IMR-90 (cell line): ENCODE measurements at regions not wholly inside any gene's neighbourhood (a gene's known extent, or its start where the extent isn't known, plus 50 kb on each side); places are given as distances from the start of the nearest gene placed in this dataset.

ENCODE experiments used
- ATAC-seq: fragments of 200-7000 bp; cut with Tn5 transposase; 2 replicates; pipeline ENCODE4 v1.9.1; 2020; ENCODE audit warnings: low read depth, mild to moderate bottlenecking, moderate library complexity
- BruUV-seq: library from RNA; stranded (reverse); fragments of 400-500 nt; replicated peaks from 2 replicates; lab custom pipeline; 2021; lab: Mats Ljungman, UMichigan
- CTCF ChIA-PET: fragments of 300-600 bp; formaldehyde crosslinking; extraction: SDS; loops from one replicate; lab custom pipeline; 2021; ENCODE audit warnings: antibody characterized with exemption; lab: Yijun Ruan, JAX
- POLR2A ChIA-PET: fragments of 300-600 bp; sonication (Branson Sonifier 250); formaldehyde crosslinking; loops from one replicate; lab custom pipeline; 2022; ENCODE audit warnings: antibody characterized with exemption; ENCODE audit not compliant: unreplicated experiment; lab: Charles Lee
- DNase-seq: peaks from one replicate; pipeline ENCODE4 v3.0.0; 2013
- H2AFZ ChIP-seq: replicated peaks from 2 replicates; pipeline ENCODE3; 2013; ENCODE audit warnings: low read length, mild to moderate bottlenecking; ENCODE audit not compliant: poor library complexity
- H2AK5ac ChIP-seq: 2 replicates; pipeline ENCODE4 v1.6.1; 2013; ENCODE audit warnings: low read depth, low read length, inconsistent platforms
- H2AK9ac ChIP-seq: replicated peaks from 2 replicates; pipeline ENCODE3; 2013; ENCODE audit warnings: mild to moderate bottlenecking, low read depth, low read length, moderate library complexity; ENCODE audit not compliant: poor library complexity
- H2BK120ac ChIP-seq: 2 replicates; pipeline ENCODE4 v1.6.1; 2013; ENCODE audit warnings: low read depth, low read length, inconsistent platforms
- H2BK15ac ChIP-seq: 3 replicates; pipeline ENCODE4 v1.6.1; 2013; ENCODE audit warnings: low read depth, low read length, inconsistent platforms
- H2BK20ac ChIP-seq: 2 replicates; pipeline ENCODE4 v1.6.1; 2013; ENCODE audit warnings: low read depth, mild to moderate bottlenecking, inconsistent platforms, low read length, moderate library complexity
- H2BK5ac ChIP-seq: 2 replicates; pipeline ENCODE4 v1.6.1; 2013; ENCODE audit warnings: mild to moderate bottlenecking, low read depth, low read length, inconsistent platforms; ENCODE audit not compliant: poor library complexity, severe bottlenecking
- H3K14ac ChIP-seq: replicated peaks from 2 replicates; pipeline ENCODE4 v1.6.1; 2013; ENCODE audit warnings: low read depth, low read length, inconsistent platforms
- H3K18ac ChIP-seq: 2 replicates; pipeline ENCODE4 v1.6.1; 2013; ENCODE audit warnings: low read depth, low read length, control low read depth
- H3K23ac ChIP-seq: 2 replicates; pipeline ENCODE4 v1.6.1; 2013; ENCODE audit warnings: low read depth, low read length, inconsistent platforms
- H3K27ac ChIP-seq: 2 replicates; pipeline ENCODE4 v1.5.1; 2013; ENCODE audit warnings: mild to moderate bottlenecking, control low read depth, low read length; ENCODE audit not compliant: insufficient read depth
- H3K27me3 ChIP-seq: 2 replicates; pipeline ENCODE4 v1.6.1; 2013; ENCODE audit warnings: low read length; ENCODE audit not compliant: control insufficient read depth, insufficient read depth
- H3K36me3 ChIP-seq: 2 replicates; pipeline ENCODE4 v1.6.1; 2013; ENCODE audit warnings: low read length, mixed read lengths; ENCODE audit not compliant: control insufficient read depth, insufficient read depth
- H3K4ac ChIP-seq: 2 replicates; pipeline ENCODE4 v1.6.1; 2013; ENCODE audit warnings: low read depth, low read length, inconsistent platforms
- H3K4me1 ChIP-seq: 2 replicates; pipeline ENCODE4 v1.6.1; 2013; ENCODE audit warnings: low read length, mixed read lengths; ENCODE audit not compliant: control insufficient read depth, insufficient read depth
- H3K4me2 ChIP-seq: 2 replicates; pipeline ENCODE4 v1.6.1; 2013; ENCODE audit warnings: low read depth, mild to moderate bottlenecking, control low read depth, low read length, moderate library complexity
- H3K4me3 ChIP-seq: 2 replicates; pipeline ENCODE4 v1.5.1; 2013; ENCODE audit warnings: low read depth, mild to moderate bottlenecking, control low read depth, low read length, moderate library complexity; ENCODE audit not compliant: insufficient read depth
- H3K56ac ChIP-seq: 2 replicates; pipeline ENCODE4 v1.6.1; 2013; ENCODE audit warnings: low read length, inconsistent platforms; ENCODE audit not compliant: insufficient read depth; ENCODE audit errors: extremely low read depth
- H3K79me1 ChIP-seq, 2 experiments: 2 replicates each; pipeline ENCODE4 v1.6.1; 2013; ENCODE audit warnings: low read length in 2 of 2, inconsistent platforms in 1 of 2, low read depth in 1 of 2
- H3K9ac ChIP-seq: 2 replicates; pipeline ENCODE4 v1.6.1; 2013; ENCODE audit warnings: low read depth, low read length, control low read depth
- H3K9me1 ChIP-seq: 2 replicates; pipeline ENCODE4 v1.6.1; 2013; ENCODE audit warnings: low read length, inconsistent platforms; ENCODE audit not compliant: insufficient read depth
- H3K9me3 ChIP-seq: 2 replicates; pipeline ENCODE4 v1.6.1; 2013; ENCODE audit warnings: low read length; ENCODE audit not compliant: control insufficient read depth, insufficient read depth
- H4K20me1 ChIP-seq: 2 replicates; pipeline ENCODE4 v1.6.1; 2013; ENCODE audit warnings: low read length, inconsistent platforms; ENCODE audit not compliant: insufficient read depth
- H4K5ac ChIP-seq: 2 replicates; pipeline ENCODE4 v1.6.1; 2013; ENCODE audit warnings: mild to moderate bottlenecking, low read depth, low read length, control low read depth
- H4K8ac ChIP-seq, 2 experiments: 2 replicates each; pipeline ENCODE4 v1.6.1; 2013; ENCODE audit warnings: low read depth in 2 of 2, low read length in 2 of 2, control low read depth in 1 of 2, inconsistent platforms in 1 of 2
- H4K91ac ChIP-seq: 2 replicates; pipeline ENCODE4 v1.6.1; 2013; ENCODE audit warnings: low read depth, low read length, inconsistent platforms; ENCODE audit not compliant: insufficient read depth
- BHLHE40 ChIP-seq: fragments of 150-350 bp; IDR thresholded peaks from 2 replicates; pipeline ENCODE4 v1.6.1; 2016; ENCODE audit warnings: mild to moderate bottlenecking, low read depth, low read length
- CHD1 ChIP-seq: IDR thresholded peaks from 2 replicates; pipeline ENCODE4 v1.6.1; 2012; ENCODE audit warnings: low read depth, low read length, improper control_type of control experiment
- CTCF ChIP-seq: conservative IDR thresholded peaks from 2 replicates; pipeline ENCODE4 v1.5.1; 2012; ENCODE audit warnings: mild to moderate bottlenecking, low read depth, low read length, improper control_type of control experiment
- ELK1 ChIP-seq: fragments of 150-350 bp; IDR thresholded peaks from 2 replicates; pipeline ENCODE4 v1.6.1; 2016; ENCODE audit warnings: low read depth, mild to moderate bottlenecking, low read length, moderate library complexity, borderline replicate concordance
- FOS ChIP-seq: fragments of 150-350 bp; IDR thresholded peaks from 2 replicates; pipeline ENCODE4 v1.6.1; 2016; ENCODE audit warnings: low read depth, low read length
- MAFK ChIP-seq: IDR thresholded peaks from 2 replicates; pipeline ENCODE4 v1.6.1; 2012; ENCODE audit warnings: low read depth, low read length, improper control_type of control experiment
- MXI1 ChIP-seq: IDR thresholded peaks from 2 replicates; pipeline ENCODE4 v1.6.1; 2012; ENCODE audit warnings: low read depth, mild to moderate bottlenecking, low read length, moderate library complexity, borderline replicate concordance
- NFE2L2 ChIP-seq: fragments of 150-350 bp; IDR thresholded peaks from 2 replicates; pipeline ENCODE4 v1.6.1; 2016; ENCODE audit warnings: low read depth, mild to moderate bottlenecking, low read length
- POLR2A ChIP-seq: IDR thresholded peaks from 2 replicates; pipeline ENCODE4 v1.6.1; 2012; ENCODE audit warnings: mild to moderate bottlenecking, low read depth, low read length
- RCOR1 ChIP-seq: IDR thresholded peaks from 2 replicates; pipeline ENCODE4 v1.6.1; 2012; ENCODE audit warnings: mild to moderate bottlenecking, low read length, improper control_type of control experiment; ENCODE audit not compliant: insufficient replicate concordance
- RFX5 ChIP-seq: IDR thresholded peaks from 2 replicates; pipeline ENCODE4 v1.8.0; 2012; ENCODE audit warnings: low read depth, mild to moderate bottlenecking, low read length, moderate library complexity
- SMC3 ChIP-seq: fragments of 150-350 bp; IDR thresholded peaks from 2 replicates; pipeline ENCODE4 v1.6.1; 2016; ENCODE audit warnings: low read depth, mild to moderate bottlenecking, antibody characterized with exemption, low read length, moderate library complexity
- USF2 ChIP-seq: fragments of 150-350 bp; IDR thresholded peaks from 2 replicates; pipeline ENCODE4 v1.6.1; 2017; ENCODE audit warnings: mild to moderate bottlenecking, antibody characterized with exemption, low read length, low read depth
- whole genome bisulfite sequencing, 2 experiments: methylation state at CpG; one replicate each; pipeline versions ENCODE4 v1.1.5 to v1.1.7; 2013; ENCODE audit warnings: missing lambda C conversion rate in 2 of 2; ENCODE audit not compliant: insufficient read length in 1 of 2; ENCODE audit errors: extremely low coverage in 2 of 2; 5-methylcytosine and 5-hydroxymethylcytosine counted together
- dilution Hi-C: fragments of 300-500 bp; cut with HindIII; formaldehyde crosslinking; loops from one replicate; pipeline ENCODE4 v1.14.3; 2018; ENCODE audit warnings: low sequenced_read_pairs; ENCODE audit not compliant: unreplicated experiment
- in situ Hi-C: fragments of 300-500 bp; cut with MboI; formaldehyde crosslinking; loops from 3 replicates; pipeline ENCODE4 v1.14.3; 2019; ENCODE audit warnings: low sequenced_read_pairs, inconsistent platforms, mixed read lengths
- intact Hi-C: fragments of 100-400 bp; cut with micrococcal nuclease; formaldehyde crosslinking; loops from 2 replicates; pipeline ENCODE4 v1.10.0; 2022

- no peak overlapping the region for H2BK20ac ChIP-seq
- in situ Hi-C loops = no loop called here
- CTCF ChIA-PET = no interaction called here
Measured at GRCh38 chr14:104230946-104231345, 92.6 kb downstream of the KIF26A start.

More at GRCh38 chr14:104230946-104231345, 92.6 kb downstream of the KIF26A start:
- no peak overlapping the region for H4K91ac ChIP-seq
- POLR2A ChIA-PET = no interaction called here
- H4K20me1 ChIP-seq = no peaks in the 10 kb centered on the region
- no peaks in the 10 kb centered on the region for H3K27me3 ChIP-seq
- H3K4me2 ChIP-seq = no peak overlapping the region
- H3K56ac ChIP-seq = no peak overlapping the region
- intact Hi-C loops = no loop called here
- DNase-seq (no peak), ATAC-seq (no peak)
- H3K18ac ChIP-seq = no peak overlapping the region
- H3K9ac ChIP-seq = no peak overlapping the region
- H3K4me1 ChIP-seq = no peaks in the 10 kb centered on the region
- BruUV-seq = no TSS peak
- no peaks in the 10 kb centered on the region for H3K79me1 ChIP-seq
- H3K14ac ChIP-seq = no peak overlapping the region
- H2AFZ ChIP-seq = no peak overlapping the region
- H2AK9ac ChIP-seq = no peak overlapping the region
- no peak overlapping the region for H2BK5ac ChIP-seq
- TF ChIP-seq RCOR1 (no peak), ELK1 (no peak), CHD1 (no peak), MAFK (no peak), POLR2A (no peak), FOS (no peak), SMC3 (no peak), BHLHE40 (no peak), CTCF (no peak), RFX5 (no peak), MXI1 (no peak), USF2 (no peak), NFE2L2 (no peak)
- H4K8ac ChIP-seq = no peak overlapping the region
- no peak overlapping the region for H3K4ac ChIP-seq
- dilution Hi-C loops = no loop called here
- no peak overlapping the region for H2BK120ac ChIP-seq
- no peak overlapping the region for H2BK15ac ChIP-seq
- 20% methylated on average over 1 of the region's 4 CpGs; no CpG with 5 or more reads in 1 of the 2 experiments for whole genome bisulfite sequencing, 2 experiments
- no peak overlapping the region for H3K27ac ChIP-seq
- no peak overlapping the region for H4K5ac ChIP-seq
- H3K23ac ChIP-seq = no peak overlapping the region
- H3K9me1 ChIP-seq = no peaks in the 10 kb centered on the region
- H2AK5ac ChIP-seq = no peak overlapping the region
- H3K36me3 ChIP-seq = no peaks in the 10 kb centered on the region
- H3K4me3 ChIP-seq = no peak overlapping the region
- H3K9me3 ChIP-seq = peaks cover 65% of the 10 kb centered on the region
